Natural killer cell (primary cell): ENCODE measurements at regions not wholly inside any gene's neighbourhood (a gene's known extent, or its start where the extent isn't known, plus 50 kb on each side); places are given as distances from the start of the nearest gene placed in this dataset.

ENCODE experiments used
- ATAC-seq, 3 donors: fragments of 150-1000 bp in 2 of 3; fragments of 200-7000 bp in 1 of 3; cut with Tn5 transposase; 1 replicate in 1 of 3; 2 replicates in 2 of 3; pipeline ENCODE4 v1.10.0; 2021; ENCODE audit warnings: mild to moderate bottlenecking in 2 of 3, moderate library complexity in 2 of 3
- DNase-seq, 2 donors: peaks; one replicate each; pipeline versions ENCODE4 v3.0.0 to v3.0.0-alpha.2; 2013 to 2021; ENCODE audit warnings: mixed read lengths in 1 of 2
- H3K27ac ChIP-seq: one replicate; pipeline ENCODE4 v1.5.1; 2013; ENCODE audit warnings: mild to moderate bottlenecking, low read length
- H3K27me3 ChIP-seq: one replicate; pipeline ENCODE4 v1.6.1; 2013; ENCODE audit warnings: low read length; ENCODE audit not compliant: control insufficient read depth, insufficient read depth
- H3K36me3 ChIP-seq: one replicate; pipeline ENCODE4 v1.6.1; 2013; ENCODE audit warnings: low read length; ENCODE audit not compliant: control insufficient read depth, insufficient read depth
- H3K4me1 ChIP-seq: one replicate; pipeline ENCODE4 v1.6.1; 2013; ENCODE audit warnings: low read length; ENCODE audit not compliant: control insufficient read depth, insufficient read depth
- H3K4me3 ChIP-seq: one replicate; pipeline ENCODE4 v1.5.1; 2013; ENCODE audit warnings: low read length
- H3K9me3 ChIP-seq: one replicate; pipeline ENCODE4 v1.6.1; 2013; ENCODE audit warnings: low read length; ENCODE audit not compliant: control insufficient read depth, insufficient read depth
- H3K27ac Mint-ChIP-seq, 2 donors: one replicate each; pipeline ENCODE4 v1.8.0; 2022; ENCODE audit warnings: mild to moderate bottlenecking in 2 of 2, mixed read lengths in 2 of 2, moderate library complexity in 1 of 2
- H3K27me3 Mint-ChIP-seq, 2 donors: one replicate each; pipeline ENCODE4 v1.8.0; 2022; ENCODE audit warnings: low read depth in 2 of 2, mixed read lengths in 2 of 2
- H3K36me3 Mint-ChIP-seq: one replicate; pipeline ENCODE4 v1.8.0; 2022; ENCODE audit warnings: mixed read lengths
- H3K4me1 Mint-ChIP-seq, 2 donors: one replicate each; pipeline ENCODE4 v1.8.0; 2022; ENCODE audit warnings: mixed read lengths in 2 of 2
- H3K4me3 Mint-ChIP-seq: one replicate; pipeline ENCODE4 v1.8.0; 2022; ENCODE audit warnings: mild to moderate bottlenecking, moderate library complexity, mixed read lengths
- H3K9me3 Mint-ChIP-seq, 2 donors: one replicate each; pipeline ENCODE4 v1.8.0; 2022; ENCODE audit warnings: mixed read lengths in 2 of 2
- WGBS: methylation state at CpG from one replicate; pipeline ENCODE4 v1.1.7; 2013; ENCODE audit warnings: missing lambda C conversion rate; ENCODE audit not compliant: insufficient coverage; 5-methylcytosine and 5-hydroxymethylcytosine counted together
- intact Hi-C: fragments of 100-400 bp; cut with micrococcal nuclease; formaldehyde crosslinking; loops from one replicate; pipeline ENCODE4 v1.14.2; 2022
- TF ChIP-seq, protein P1 (sequence below): fragments of 200-600 bp; IDR thresholded peaks from one replicate; pipeline ENCODE4 v1.8.0; 2022; ENCODE audit warnings: antibody characterized with exemption

DNA sequence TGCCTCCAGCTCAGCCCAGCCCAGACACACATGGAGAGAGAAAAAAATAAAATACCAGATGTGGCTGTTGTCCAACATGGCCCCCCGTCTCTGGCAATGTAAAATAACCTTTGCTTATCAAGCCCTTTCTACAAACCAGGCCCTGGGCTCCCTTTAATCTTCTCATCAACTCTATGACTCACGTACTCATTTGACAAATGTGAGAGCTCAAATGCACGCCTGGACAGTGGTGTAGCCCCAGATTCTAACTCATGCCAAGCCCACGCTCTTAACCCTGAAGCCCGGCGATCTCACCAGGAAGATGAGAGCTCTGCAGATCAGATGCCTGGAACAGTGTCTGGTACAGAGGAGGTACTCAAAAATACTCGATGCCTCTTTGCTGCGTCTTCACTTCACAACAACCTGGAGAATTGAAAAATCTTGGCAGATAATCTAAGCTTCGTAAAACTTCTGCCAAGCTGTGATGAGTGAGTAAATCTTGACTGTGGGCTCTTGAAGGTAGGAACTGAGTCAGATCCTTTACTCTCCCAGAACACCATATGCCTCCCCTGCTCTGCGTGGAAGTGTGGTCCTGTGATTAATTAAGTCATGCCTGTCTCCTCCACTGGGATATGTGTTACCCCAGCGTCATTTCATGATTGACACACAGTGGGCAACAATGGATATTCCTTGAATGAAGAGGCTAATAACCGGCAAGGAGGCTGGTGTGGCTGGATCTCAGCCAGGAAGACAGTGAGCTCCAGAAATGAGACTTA lies 102.0 kb upstream of the FSTL4 start:
- Histone ChIP-seq H3K4me1 (no peaks in the 10 kb centered on the region), H3K4me3 (no peak overlapping the region), H3K27ac (no peak overlapping the region), H3K36me3 (no peaks in the 10 kb centered on the region), H3K27me3 (peaks cover 2% of the 10 kb centered on the region), H3K9me3 (no peaks in the 10 kb centered on the region)
- Mint-ChIP-seq H3K4me1 (no peaks in the 10 kb centered on the region), H3K9me3 (no peaks in the 10 kb centered on the region), H3K4me3 (no peak overlapping the region), H3K36me3 (no peaks in the 10 kb centered on the region), H3K27ac (no peak overlapping the region), H3K27me3 (peaks cover 7 to 30% of the 10 kb centered on the region in 2 donors)
- WGBS, result 83% methylated on average over 11 of the region's 12 CpGs
- intact Hi-C loops, result no loop called here
- TF ChIP-seq, protein P1, sequence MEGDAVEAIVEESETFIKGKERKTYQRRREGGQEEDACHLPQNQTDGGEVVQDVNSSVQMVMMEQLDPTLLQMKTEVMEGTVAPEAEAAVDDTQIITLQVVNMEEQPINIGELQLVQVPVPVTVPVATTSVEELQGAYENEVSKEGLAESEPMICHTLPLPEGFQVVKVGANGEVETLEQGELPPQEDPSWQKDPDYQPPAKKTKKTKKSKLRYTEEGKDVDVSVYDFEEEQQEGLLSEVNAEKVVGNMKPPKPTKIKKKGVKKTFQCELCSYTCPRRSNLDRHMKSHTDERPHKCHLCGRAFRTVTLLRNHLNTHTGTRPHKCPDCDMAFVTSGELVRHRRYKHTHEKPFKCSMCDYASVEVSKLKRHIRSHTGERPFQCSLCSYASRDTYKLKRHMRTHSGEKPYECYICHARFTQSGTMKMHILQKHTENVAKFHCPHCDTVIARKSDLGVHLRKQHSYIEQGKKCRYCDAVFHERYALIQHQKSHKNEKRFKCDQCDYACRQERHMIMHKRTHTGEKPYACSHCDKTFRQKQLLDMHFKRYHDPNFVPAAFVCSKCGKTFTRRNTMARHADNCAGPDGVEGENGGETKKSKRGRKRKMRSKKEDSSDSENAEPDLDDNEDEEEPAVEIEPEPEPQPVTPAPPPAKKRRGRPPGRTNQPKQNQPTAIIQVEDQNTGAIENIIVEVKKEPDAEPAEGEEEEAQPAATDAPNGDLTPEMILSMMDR, result no peak
- DNase-seq (no peak), ATAC-seq (no peak)

DNA sequence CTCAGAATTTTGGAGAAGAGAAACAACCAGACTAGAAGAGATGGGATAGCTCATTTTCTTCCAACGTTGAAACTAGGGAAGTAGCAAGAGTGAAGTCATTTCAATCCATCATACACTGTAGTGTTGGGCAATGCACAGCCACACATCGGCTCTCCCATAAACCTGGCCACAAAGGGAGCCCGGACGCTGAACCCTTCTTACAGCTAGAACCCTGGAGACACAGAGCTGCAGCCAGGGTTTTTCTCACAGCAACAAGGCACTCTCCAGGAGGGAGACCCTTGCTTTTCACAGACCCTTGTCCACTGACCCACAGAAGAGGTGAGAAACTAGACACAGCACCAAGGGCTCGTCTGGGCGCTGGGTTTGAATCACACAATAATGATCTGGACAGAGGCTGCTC lies 101.4 kb upstream of the FSTL4 start:
- H3K27ac Mint-ChIP-seq, result no peak overlapping the region
- Histone ChIP-seq H3K27me3 (peaks cover 2% of the 10 kb centered on the region), H3K4me1 (no peaks in the 10 kb centered on the region), H3K36me3 (no peaks in the 10 kb centered on the region), H3K4me3 (no peak overlapping the region), H3K27ac (no peak overlapping the region), H3K9me3 (no peaks in the 10 kb centered on the region)
- H3K36me3 Mint-ChIP-seq, result no peaks in the 10 kb centered on the region
- peaks cover 7 to 30% of the 10 kb centered on the region in 2 donors for H3K27me3 Mint-ChIP-seq
- H3K4me3 Mint-ChIP-seq, result no peak overlapping the region
- ATAC-seq (no peak), DNase-seq (no peak)
- 82% methylated on average over 6 of the region's 6 CpGs for WGBS
- intact Hi-C loops, result no loop called here
- H3K4me1 Mint-ChIP-seq, result no peaks in the 10 kb centered on the region
- TF ChIP-seq, protein P1, result no peak
- no peaks in the 10 kb centered on the region for H3K9me3 Mint-ChIP-seq

DNA sequence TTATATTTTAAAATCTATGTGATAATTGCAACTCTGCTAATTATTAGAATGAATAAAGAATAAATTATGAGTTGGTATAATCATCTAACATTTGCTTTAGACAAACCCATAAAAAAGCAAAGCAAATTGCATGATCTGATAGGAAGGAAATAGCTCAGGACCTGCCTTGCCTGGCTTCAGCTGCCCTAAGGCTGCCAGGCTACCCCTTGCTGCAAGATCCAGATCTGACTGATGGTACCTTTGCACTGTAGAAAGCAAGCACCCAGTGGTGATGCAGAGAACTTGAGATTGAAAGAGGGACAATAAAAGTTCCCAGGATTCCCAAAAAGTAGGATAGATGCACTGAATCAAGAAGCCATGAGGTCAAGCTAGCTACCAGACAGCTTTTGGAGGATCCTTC lies 100.9 kb upstream of the FSTL4 start:
- intact Hi-C loops, result no loop called here
- ATAC-seq (no peak), DNase-seq (no peak)
- Mint-ChIP-seq H3K36me3 (no peaks in the 10 kb centered on the region), H3K4me3 (no peak overlapping the region), H3K9me3 (no peaks in the 10 kb centered on the region), H3K27me3 (peaks cover 7 to 25% of the 10 kb centered on the region in 2 donors), H3K27ac (no peak overlapping the region), H3K4me1 (no peaks in the 10 kb centered on the region)
- Histone ChIP-seq H3K9me3 (no peaks in the 10 kb centered on the region), H3K36me3 (no peaks in the 10 kb centered on the region), H3K27me3 (peaks cover 2% of the 10 kb centered on the region), H3K4me3 (no peak overlapping the region), H3K4me1 (no peaks in the 10 kb centered on the region), H3K27ac (no peak overlapping the region)
- TF ChIP-seq, protein P1, result no peak

DNA sequence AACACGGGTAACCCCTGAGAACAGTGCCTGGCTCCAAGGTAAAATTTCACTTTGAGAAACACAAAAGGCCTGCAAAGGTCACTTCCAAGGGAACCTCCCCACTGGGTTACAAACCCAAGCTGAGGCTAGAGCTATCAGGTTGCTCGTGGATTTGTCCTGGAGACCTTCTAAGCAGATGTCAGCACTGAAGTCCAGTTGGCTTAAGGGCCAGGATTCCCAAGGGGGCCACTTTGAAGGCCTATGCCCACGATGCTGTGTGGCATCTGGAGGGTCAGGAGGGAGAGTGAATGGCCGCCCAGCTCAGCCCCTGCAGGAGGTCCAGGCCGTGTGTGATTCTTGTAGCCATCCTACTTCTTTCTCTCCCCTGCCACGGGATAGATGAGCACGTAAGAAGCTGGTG lies 100.2 kb upstream of the FSTL4 start:
- Histone ChIP-seq H3K27ac (no peak overlapping the region), H3K4me3 (no peak overlapping the region), H3K9me3 (no peaks in the 10 kb centered on the region), H3K27me3 (peaks cover under 1% of the 10 kb centered on the region), H3K36me3 (no peaks in the 10 kb centered on the region), H3K4me1 (no peaks in the 10 kb centered on the region)
- Mint-ChIP-seq H3K27ac (no peak overlapping the region), H3K4me1 (no peaks in the 10 kb centered on the region), H3K36me3 (no peaks in the 10 kb centered on the region), H3K27me3 (peaks cover 7 to 22% of the 10 kb centered on the region in 2 donors), H3K4me3 (no peak overlapping the region), H3K9me3 (no peaks in the 10 kb centered on the region)
- intact Hi-C loops, result no loop called here
- ATAC-seq (no peak), DNase-seq (no peak)
- WGBS, result 77% methylated on average over 7 of the region's 7 CpGs
- TF ChIP-seq, protein P1, result no peak
